GM18505 (cell line): ENCODE measurements at regions not wholly inside any gene's neighbourhood (a gene's known extent, or its start where the extent isn't known, plus 50 kb on each side); places are given as distances from the start of the nearest gene placed in this dataset.
"Not testable (repeated sequence)": the region's sequence is repeated elsewhere in the genome, so short reads cannot be mapped to it uniquely, and the experiment has no call there.

Source experiments
- ATAC-seq: cut with Tn5 transposase; IDR thresholded peaks from one replicate; pipeline ENCODE4 v1.9.1; 2021; ENCODE audit not compliant: unreplicated experiment
- POLR2A ChIP-seq: IDR thresholded peaks from 4 replicates; pipeline ENCODE4 v1.6.1; 2011; ENCODE audit warnings: borderline replicate concordance; ENCODE audit not compliant: insufficient read depth, insufficient read length; ENCODE audit errors: extremely low read depth

DNA sequence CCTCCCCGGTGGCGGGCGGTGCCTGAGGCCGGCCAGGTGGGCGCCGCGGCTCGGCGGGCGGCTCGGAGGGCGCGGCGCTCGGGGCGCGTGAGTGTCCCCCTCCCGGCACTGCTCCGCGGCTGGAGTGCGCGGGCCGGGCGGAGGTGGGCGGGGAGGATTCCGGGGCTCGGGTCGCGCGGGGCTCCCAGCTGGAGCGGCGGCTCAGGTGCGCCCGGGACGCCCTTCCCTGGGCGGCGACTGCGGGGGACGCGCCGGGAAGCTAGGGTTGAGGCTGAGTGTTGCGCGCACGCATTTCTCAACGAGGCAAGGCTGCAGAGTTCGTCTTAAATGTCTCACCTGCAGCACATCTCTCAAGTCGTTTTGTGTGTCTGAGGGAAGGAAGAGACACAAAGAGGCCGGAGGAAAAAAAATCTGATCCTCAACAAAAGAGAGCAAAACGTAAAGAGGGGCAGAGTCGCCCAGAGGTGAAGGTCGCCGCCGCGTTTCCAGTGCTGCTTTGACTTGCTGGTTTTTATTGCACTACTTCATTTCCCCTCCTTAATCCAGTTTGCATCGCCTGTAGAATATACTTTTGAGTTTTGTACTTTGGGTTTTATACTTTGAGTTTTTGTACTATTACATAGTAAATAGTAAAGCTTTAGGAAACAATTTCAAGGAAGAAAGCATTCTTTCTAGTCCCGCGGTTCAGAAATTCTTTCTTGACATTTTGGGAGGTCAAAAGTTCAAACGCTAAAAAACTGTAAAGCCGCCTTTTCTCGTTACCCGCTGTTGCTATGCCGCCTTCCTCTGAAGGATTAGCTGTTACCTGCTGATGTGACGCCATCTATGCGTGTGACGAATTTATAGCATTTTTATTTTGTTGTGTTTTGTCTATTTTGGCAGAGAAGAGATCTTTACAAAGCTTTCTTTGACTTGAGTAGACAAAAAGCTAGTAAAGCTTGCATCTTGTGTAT lies 106.5 kb upstream of the STOX2 start:
- ATAC-seq: no peak
- TF ChIP-seq POLR2A: no peak

DNA sequence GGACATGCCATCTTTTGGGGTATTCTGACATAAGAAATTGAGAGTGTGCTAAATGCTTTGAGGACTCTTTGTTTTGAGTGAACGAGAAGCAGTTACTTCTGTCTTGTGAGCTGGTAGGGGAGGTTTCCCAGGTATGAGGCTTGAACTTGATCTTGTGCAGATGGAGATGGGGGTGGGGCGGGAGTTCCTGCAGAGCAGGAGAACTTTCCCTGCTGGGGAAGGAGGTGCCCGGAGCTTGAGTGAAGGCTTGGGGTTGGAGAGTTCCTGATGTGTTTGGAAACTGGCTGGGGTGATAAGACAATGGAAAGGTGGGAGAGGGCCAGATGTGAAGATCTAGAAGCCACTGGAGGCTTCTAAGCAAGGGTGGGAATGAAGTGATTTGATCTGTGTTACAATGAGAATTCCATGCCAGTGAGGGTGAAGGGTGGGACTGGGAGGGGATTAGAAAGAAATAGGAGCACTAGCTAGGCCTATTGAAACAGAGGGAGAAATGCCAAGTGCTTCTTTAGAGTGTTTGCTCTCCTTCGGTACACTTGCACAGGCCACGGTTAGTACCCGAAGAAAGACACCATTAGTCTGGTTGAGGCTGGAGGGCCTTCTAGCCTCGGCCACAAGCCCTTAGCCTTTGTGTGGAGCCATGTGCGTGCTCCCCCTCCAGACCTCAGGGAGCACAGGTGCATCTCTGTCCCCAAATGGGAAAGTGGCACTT lies 103.5 kb upstream of the STOX2 start:
- TF ChIP-seq POLR2A: no peak
- ATAC-seq: no peak

DNA sequence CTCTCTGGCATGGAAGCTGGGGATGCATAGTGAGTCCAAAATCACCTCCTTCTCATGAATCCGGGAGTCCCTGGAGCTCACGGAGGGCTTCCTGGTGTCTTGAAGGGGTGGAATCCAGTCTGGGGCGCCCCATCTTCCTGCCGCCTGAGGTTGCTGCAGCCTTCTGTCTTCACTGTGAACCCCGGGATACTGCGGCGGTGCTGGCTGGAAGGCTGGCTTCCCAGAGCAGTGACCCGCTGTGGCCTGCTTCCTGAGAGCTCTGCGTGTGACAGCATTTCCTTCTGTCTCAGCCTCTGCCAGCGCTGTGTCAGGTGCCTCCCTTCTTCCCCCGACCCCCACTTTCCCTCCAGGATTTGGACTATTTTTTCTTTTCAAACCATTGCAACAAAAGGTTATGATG lies 98.8 kb upstream of the STOX2 start:
- no peak for ATAC-seq
- no peak for TF ChIP-seq POLR2A

DNA sequence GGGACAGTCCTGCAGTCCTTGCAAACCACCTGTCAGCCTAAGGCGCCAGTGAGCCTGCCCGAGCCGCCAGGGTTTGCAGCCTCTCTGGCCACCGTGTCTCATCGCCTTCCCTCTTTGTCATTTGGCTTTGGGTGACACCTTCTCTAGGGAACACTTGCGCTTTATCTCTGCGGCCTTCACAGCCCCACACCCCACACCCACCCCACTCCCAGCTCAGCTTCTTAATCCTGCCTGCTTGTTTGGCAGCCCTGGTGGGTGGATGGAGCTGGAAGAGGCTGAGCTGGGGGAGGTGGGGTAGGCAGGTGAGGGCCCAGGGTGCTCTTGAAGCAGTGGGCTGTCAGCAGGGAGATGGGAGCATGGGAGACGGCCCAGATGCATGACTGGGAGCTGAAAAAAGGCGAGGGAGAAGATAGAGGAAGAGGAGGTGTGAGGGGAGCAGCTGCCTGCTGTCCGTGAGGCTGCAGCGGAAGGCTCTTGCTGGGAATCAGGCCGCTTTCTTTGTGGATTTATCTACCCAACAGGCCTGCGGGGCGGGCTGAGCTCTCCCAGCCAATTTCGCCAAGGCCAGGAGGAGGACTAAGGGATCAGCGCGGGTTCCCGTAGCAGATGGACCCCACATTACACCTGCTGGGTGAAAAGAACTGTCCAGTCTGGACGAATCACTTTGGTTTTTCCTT lies 97.5 kb upstream of the STOX2 start:
- no peak for TF ChIP-seq POLR2A
- no peak for ATAC-seq

DNA sequence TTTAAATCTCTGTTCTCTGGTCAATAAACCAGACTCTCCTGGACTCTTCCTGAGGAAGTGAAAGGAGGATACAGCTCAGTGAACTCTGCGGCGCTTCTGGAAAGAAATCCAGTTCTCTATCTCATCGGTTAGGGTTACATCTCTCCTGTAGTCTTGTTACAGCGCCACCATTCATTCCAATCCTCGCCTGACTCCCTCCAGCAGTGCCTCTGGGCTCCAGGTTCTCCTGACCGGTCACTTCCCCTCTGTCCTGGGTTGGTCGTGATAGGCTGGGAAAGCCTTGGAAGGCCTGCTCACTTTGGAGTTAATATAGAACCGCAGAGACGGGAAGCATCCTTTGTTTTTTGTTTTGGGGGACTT lies 97.0 kb upstream of the STOX2 start:
- ATAC-seq: no peak
- no peak for TF ChIP-seq POLR2A

DNA sequence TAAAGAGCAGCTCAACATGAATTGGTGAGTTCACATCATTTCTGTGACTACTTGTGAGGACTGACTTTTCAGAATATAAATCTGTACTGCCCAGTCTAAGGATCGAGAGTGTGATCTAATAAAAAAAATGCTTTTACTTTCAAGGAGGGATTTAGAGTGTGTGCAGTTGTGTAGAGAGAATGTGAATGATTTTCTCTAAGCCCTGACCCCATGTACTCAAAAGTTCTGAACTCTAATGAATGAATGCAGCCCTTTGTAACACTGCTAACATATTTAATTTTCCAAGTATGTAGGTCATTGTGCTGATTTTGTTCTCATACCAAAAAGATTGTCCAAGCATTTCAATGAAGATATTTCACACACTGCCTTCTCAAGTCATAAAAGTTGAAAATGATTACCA lies 92.5 kb upstream of the STOX2 start:
- no peak for TF ChIP-seq POLR2A
- no peak for ATAC-seq

DNA sequence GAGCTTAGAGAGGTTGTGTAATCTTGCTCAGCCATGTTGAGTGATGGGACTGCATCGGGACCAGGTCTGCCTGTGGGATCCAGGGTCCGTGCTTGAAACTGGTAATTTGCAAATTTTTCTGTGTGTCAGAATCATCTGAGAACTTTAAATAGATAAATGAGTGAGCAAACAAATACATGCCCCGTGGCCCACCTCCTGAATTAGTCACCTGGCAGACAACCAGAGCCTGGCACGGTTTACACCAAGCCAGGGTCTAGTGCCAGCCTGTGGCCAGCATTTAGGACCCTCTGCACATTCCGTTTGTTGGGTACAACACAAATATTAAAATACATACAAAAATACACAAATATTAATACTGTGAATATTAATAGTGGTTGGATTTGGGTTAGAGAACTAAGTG lies 90.6 kb upstream of the STOX2 start:
- TF ChIP-seq POLR2A: no peak
- no peak for ATAC-seq

DNA sequence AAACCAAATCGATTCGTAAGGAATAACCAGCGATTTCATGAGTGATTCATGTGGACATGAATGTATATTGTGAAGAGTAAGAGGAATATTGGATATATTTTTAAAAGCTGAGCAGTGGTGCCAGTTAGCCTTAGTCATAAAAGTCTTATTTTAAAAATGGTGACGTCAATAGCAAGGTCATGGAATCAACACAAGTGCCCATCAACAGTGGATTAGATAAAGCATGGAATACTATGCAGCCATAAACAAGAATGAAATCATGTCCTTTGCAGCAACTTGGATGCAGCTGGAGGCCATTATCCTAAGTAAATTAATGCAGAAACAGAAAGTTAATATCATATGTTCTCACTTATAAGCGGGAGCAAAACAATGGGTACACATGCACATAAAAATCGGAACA lies 89.0 kb upstream of the STOX2 start:
- no peak for TF ChIP-seq POLR2A
- no peak for ATAC-seq

DNA sequence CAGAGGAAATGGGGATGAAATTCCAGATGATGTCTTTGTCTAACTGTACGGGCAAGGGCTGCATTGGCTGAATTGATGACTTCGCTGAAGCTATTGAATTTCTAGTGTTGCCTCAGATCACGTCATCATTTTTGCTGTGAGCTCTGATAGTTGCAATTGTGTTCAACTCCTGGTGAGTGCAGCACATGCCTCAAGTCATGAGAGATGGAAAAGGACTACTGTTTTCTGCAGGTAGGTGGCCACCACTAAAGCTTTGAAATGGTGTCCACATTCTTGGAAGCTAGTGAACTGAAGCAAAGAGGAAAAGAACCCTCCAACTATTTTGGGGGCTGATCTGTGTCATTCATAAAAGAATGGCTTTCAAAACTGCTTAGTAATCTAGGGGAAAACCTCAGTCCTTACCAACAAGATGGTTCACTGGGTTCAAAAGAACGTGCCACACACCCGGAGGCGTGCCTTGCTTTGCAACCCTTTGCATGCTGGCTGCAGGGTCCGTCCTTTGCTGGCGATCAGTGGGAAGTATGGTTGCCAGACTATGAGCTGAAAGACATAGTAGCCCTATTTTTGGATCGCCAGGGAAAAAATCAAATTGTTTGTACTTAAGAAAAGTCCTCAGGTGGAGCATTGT lies 88.1 kb upstream of the STOX2 start:
- ATAC-seq: no peak
- TF ChIP-seq POLR2A: no peak

DNA sequence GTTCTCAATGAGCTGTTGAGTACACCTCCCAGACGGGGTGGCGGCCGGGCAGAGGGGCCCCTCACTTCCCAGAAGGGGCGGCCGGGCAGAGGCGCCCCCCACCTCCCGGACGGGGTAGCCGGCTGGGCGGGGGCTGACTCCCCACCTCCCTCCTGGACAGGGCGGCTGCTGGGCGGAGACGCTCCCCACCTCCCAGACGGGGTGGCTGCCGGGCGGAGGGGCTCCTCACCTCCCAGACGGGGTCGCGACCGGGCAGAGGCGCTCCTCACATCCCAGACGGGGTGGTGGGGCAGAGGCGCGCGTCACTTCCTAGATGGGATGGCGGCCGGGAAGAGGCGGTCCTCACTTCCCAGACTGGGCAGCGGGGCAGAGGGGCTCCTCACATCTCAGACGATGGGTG lies 86.5 kb upstream of the STOX2 start:
- ATAC-seq: not testable (repeated sequence)

DNA sequence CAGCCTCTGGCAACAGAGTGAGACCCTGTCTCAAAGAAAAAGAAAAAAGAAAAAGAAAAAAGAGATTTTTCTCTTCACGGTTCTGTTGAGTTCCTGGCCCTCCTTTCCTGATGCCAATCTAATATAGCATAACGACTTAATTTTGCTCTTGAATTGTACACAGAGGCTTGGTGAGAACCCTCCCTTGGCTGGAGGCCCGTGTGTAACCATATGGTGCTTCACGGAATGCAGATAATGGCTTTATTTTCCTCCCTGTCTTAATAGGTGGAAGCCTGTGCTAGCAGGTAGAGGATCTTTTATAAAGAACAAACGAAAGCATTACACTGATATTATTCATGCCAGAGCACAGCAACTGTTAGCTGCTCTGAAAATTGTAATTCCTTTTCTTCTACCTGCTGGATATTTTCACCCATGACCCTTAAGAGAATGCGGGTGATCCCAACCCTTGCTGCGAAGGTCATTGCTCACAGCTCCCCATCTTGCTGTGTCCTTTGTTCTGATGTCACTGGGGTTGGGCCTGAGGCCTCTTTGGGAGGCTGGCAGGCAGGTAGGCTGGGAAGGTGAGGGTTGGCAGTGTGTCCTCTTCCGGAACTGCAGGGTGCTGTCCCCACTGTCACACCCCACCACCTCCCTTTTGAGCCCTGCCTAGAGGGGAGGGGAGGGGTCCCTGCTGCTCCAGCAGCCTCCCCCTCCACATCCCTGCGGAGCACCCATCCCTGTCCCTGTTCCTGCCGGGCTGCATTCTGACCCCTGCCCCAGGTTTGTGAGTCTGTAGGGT lies 83.8 kb upstream of the STOX2 start:
- ATAC-seq: no peak
- TF ChIP-seq POLR2A: no peak

DNA sequence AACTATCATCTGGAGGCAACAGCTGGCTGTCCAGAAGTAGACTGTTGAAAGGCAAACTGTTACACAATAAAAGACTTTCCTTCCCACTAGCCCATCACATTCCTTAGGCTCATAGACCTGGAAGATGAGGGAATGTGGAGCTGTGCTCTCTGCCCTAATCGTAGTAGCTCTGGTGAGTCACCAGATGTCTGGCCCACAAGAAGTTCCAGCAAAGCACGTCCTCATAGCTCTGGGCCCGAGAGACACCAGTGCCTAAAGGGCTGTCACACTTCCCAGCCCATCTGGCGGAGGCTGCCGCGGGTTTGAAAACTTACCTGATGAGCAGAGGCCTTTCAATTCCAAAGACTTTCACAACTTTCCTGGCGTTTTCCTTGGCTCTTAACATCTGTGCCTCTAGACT lies 81.7 kb upstream of the STOX2 start:
- no peak for TF ChIP-seq POLR2A
- ATAC-seq: no peak

DNA sequence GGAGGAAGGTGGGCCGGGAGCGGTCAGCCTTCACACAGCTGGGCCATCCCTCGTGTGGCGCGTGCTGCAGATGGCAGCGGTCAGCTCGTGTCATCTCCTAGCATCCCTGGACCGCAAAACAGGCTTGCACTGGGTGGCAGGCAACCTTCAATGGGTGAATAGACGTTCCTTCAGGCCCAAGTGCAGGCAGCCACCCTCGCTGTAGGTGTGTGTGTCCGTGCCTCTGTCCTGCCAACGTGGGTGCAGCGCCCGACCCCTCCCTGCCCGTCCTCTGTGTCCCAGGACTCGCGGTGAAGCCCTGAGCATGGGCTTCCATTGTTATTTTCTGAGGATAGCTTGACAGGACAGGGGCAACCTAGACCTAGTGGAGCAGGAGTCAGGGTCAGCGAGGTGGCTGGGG lies 79.8 kb upstream of the STOX2 start:
- TF ChIP-seq POLR2A: no peak
- no peak for ATAC-seq

DNA sequence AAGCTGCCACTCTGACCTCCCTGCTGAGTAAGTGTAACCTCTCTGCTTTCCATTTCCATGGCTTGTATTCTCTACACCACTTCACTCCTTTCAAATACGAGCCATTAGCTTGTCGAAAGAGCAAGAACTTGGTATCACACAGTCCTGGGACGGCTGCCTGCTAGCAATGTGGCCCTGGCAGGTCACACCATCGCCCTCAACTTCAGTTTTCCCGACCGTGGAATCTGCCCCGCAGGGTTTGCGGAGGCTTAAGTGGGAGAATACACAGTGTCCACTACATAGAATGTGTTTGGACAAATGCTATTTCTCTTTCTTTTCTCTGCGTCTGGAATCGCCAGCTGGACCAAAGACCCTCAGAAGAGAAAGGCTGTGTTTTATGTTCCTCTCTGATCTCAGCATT lies 78.6 kb upstream of the STOX2 start:
- no peak for ATAC-seq
- TF ChIP-seq POLR2A: no peak
